ENCODE measurements at regions not wholly inside any gene's neighbourhood (a gene's known extent, or its start where the extent isn't known, plus 50 kb on each side); places are given as distances from the start of the nearest gene placed in this dataset.

DNA sequence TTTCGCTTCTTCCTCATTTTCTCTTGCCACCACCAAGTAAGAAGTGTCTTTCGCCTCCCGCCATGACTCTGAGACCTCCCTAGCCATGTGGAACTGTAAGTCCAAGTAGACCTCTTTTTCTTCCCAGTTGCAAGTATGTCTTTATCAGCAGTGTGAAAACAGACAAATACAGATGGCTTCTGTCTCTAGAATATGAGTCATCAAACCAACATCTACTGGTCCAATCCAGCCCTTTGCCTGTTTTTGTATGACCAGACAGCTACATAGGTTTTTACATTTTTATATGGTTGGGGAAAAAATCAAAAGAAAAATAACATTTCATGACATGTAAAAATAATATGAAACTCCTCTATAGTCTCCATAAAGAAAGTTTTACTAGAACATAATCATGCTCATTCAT is 118.7 kb upstream of the PTPRG start:
- Histone ChIP-seq H3K27ac (ENCODE audit: low read depth, low read length) (no peak overlapping the region), H3K4me3 (ENCODE audit: low read length in 2 of 2) (no peak overlapping the region), H3K4me1 (ENCODE audit: insufficient read depth, low read length) (no peaks in the 10 kb centered on the region), H3K27me3 (ENCODE audit: insufficient read depth, low read length) (no peaks in the 10 kb centered on the region), H3K9me3 (ENCODE audit: control insufficient read depth in 1 of 2, low read length in 2 of 2) (no peaks in the 10 kb centered on the region), H3K36me3 (ENCODE audit: insufficient read depth, low read length) (no peaks in the 10 kb centered on the region)
- no peaks in the 10 kb centered on the region for H3K4me1 Mint-ChIP-seq
- intact Hi-C loops (cut with micrococcal nuclease): no loop called here
- CTCF ChIA-PET (ENCODE audit: partially characterized antibody): no interaction called here
- no peaks in the 10 kb centered on the region for H3K27me3 Mint-ChIP-seq
- DNase-seq: no peak
- no peak overlapping the region for H3K27ac Mint-ChIP-seq
- peaks cover 0 to 4% (median 0%) of the 10 kb centered on the region in 8 donors for H3K9me3 Mint-ChIP-seq
- H3K4me3 Mint-ChIP-seq: no peak overlapping the region
- H3K36me3 Mint-ChIP-seq: no peaks in the 10 kb centered on the region
- POLR2A ChIA-PET (ENCODE audit: partially characterized antibody): no interaction called here

GRCh38 chr3:61443886-61444285 is 117.5 kb upstream of the PTPRG start:
- Histone ChIP-seq H3K4me3 (ENCODE audit: low read length in 2 of 2) (no peak overlapping the region), H3K27me3 (ENCODE audit: insufficient read depth, low read length) (no peaks in the 10 kb centered on the region), H3K9me3 (ENCODE audit: control insufficient read depth in 1 of 2, low read length in 2 of 2) (no peaks in the 10 kb centered on the region), H3K36me3 (ENCODE audit: insufficient read depth, low read length) (no peaks in the 10 kb centered on the region), H3K4me1 (ENCODE audit: insufficient read depth, low read length) (no peaks in the 10 kb centered on the region), H3K27ac (ENCODE audit: low read depth, low read length) (no peak overlapping the region)
- no peaks in the 10 kb centered on the region for H3K36me3 Mint-ChIP-seq
- DNase-seq: no peak
- ChIA-PET CTCF (ENCODE audit: partially characterized antibody) (no interaction called here), POLR2A (ENCODE audit: partially characterized antibody) (no interaction called here)
- intact Hi-C loops (cut with micrococcal nuclease): no loop called here
- no peaks in the 10 kb centered on the region for H3K27me3 Mint-ChIP-seq
- no peaks in the 10 kb centered on the region for H3K4me1 Mint-ChIP-seq
- H3K4me3 Mint-ChIP-seq: no peak overlapping the region
- no peak overlapping the region for H3K27ac Mint-ChIP-seq
- peaks cover 0 to 4% (median 0%) of the 10 kb centered on the region in 8 donors for H3K9me3 Mint-ChIP-seq

- ChIA-PET POLR2A (ENCODE audit: partially characterized antibody) (no interaction called here), CTCF (ENCODE audit: partially characterized antibody) (no interaction called here)
- H3K4me1 Mint-ChIP-seq: no peaks in the 10 kb centered on the region
- no peak overlapping the region for H3K27ac ChIP-seq (ENCODE audit: low read depth, low read length)
- no peaks in the 10 kb centered on the region for H3K27me3 Mint-ChIP-seq
- H3K27ac Mint-ChIP-seq: no peak overlapping the region
- H3K4me1 ChIP-seq (ENCODE audit: insufficient read depth, low read length): no peaks in the 10 kb centered on the region
- H3K4me3 Mint-ChIP-seq: no peak overlapping the region
- peaks cover 0 to 4% (median 0%) of the 10 kb centered on the region in 8 donors for H3K9me3 Mint-ChIP-seq
- H3K27me3 ChIP-seq (ENCODE audit: insufficient read depth, low read length): no peaks in the 10 kb centered on the region
- no peaks in the 10 kb centered on the region for H3K36me3 Mint-ChIP-seq
- H3K4me3 ChIP-seq (ENCODE audit: low read length in 2 of 2): no peak overlapping the region
- H3K36me3 ChIP-seq (ENCODE audit: insufficient read depth, low read length): no peaks in the 10 kb centered on the region
- no peaks in the 10 kb centered on the region for H3K9me3 ChIP-seq (ENCODE audit: control insufficient read depth in 1 of 2, low read length in 2 of 2)
- DNase-seq: no peak
- intact Hi-C loops (cut with micrococcal nuclease): no loop called here
Observed at GRCh38 chr3:61444782-61445181, 116.6 kb upstream of the PTPRG start.

DNA sequence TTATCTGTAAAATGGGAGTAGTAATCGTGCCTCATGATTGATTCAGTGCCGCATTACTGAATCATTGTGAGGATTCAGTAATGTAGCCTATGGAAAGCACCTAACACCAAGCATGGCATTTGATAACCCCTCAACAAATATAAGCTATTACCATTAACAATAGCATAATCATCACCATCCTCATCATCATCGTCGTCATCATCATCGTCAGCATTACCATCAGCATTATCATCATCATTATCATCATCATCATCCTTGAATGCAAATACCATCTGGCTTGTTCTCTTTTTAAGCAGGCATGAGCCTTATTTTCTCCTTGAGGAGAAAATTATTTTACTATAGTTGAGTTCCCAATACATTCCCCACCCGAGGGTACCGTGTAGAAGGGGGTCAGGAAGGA is 115.4 kb upstream of the PTPRG start:
- H3K27ac Mint-ChIP-seq: no peak overlapping the region
- Histone ChIP-seq H3K27me3 (ENCODE audit: insufficient read depth, low read length) (no peaks in the 10 kb centered on the region), H3K36me3 (ENCODE audit: insufficient read depth, low read length) (no peaks in the 10 kb centered on the region), H3K27ac (ENCODE audit: low read depth, low read length) (no peak overlapping the region), H3K9me3 (ENCODE audit: control insufficient read depth in 1 of 2, low read length in 2 of 2) (no peaks in the 10 kb centered on the region), H3K4me3 (ENCODE audit: low read length in 2 of 2) (no peak overlapping the region), H3K4me1 (ENCODE audit: insufficient read depth, low read length) (no peaks in the 10 kb centered on the region)
- intact Hi-C loops (cut with micrococcal nuclease): no loop called here
- POLR2A ChIA-PET (ENCODE audit: partially characterized antibody): no interaction called here
- H3K27me3 Mint-ChIP-seq: no peaks in the 10 kb centered on the region
- peaks cover 0 to 4% (median 0%) of the 10 kb centered on the region in 8 donors for H3K9me3 Mint-ChIP-seq
- DNase-seq: no peak
- H3K4me1 Mint-ChIP-seq: no peaks in the 10 kb centered on the region
- no peaks in the 10 kb centered on the region for H3K36me3 Mint-ChIP-seq
- no peak overlapping the region for H3K4me3 Mint-ChIP-seq
- CTCF ChIA-PET (ENCODE audit: partially characterized antibody): no interaction called here

DNA sequence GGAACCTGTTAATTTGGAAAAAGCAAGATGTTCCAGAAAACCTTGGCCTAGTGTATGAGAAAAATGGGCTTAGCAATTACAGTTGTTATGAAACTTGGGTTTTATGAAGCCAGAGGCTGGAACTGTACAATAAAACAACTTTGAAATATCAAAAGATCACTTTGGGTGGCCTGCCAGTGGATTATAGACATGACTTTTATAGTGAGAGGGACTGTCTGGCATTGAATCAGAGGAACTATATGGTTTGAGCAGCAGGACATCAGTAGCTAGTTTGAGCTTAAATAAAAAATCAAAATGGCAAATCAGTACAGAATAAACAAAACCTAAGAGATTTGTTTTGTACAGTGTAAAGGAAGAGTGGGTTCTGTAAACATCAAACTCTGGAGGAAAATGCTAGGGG is 115.0 kb upstream of the PTPRG start:
- no peaks in the 10 kb centered on the region for H3K9me3 ChIP-seq (ENCODE audit: control insufficient read depth in 1 of 2, low read length in 2 of 2)
- no peaks in the 10 kb centered on the region for H3K27me3 ChIP-seq (ENCODE audit: insufficient read depth, low read length)
- H3K27ac ChIP-seq (ENCODE audit: low read depth, low read length): no peak overlapping the region
- POLR2A ChIA-PET (ENCODE audit: partially characterized antibody): no interaction called here
- Mint-ChIP-seq H3K4me1 (no peaks in the 10 kb centered on the region), H3K27ac (no peak overlapping the region), H3K4me3 (no peak overlapping the region), H3K27me3 (no peaks in the 10 kb centered on the region), H3K36me3 (no peaks in the 10 kb centered on the region), H3K9me3 (peaks cover 0 to 4% (median 0%) of the 10 kb centered on the region in 8 donors)
- CTCF ChIA-PET (ENCODE audit: partially characterized antibody): no interaction called here
- H3K4me1 ChIP-seq (ENCODE audit: insufficient read depth, low read length): no peaks in the 10 kb centered on the region
- no peak overlapping the region for H3K4me3 ChIP-seq (ENCODE audit: low read length in 2 of 2)
- DNase-seq: no peak
- intact Hi-C loops (cut with micrococcal nuclease): no loop called here
- no peaks in the 10 kb centered on the region for H3K36me3 ChIP-seq (ENCODE audit: insufficient read depth, low read length)

DNA sequence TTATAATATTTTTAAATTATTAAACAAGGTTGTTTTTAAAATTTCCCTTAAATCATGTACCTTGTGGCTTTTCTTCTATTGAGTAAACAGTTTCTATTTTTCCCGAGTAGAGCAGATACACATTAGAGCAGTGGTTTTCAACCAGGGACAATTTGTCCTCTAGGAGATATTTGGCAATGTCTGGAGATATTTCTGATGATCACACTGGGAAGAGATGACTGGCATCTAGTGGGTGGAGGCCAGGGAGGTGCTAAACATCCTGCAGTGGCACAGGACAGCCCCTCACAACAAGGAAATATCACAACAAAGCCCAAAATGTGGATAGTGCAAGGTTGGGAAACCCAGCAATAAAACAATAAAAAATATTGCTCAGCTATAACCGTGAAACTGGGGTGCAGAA is 113.0 kb upstream of the PTPRG start:
- no peak for DNase-seq
- Histone ChIP-seq H3K9me3 (ENCODE audit: control insufficient read depth in 1 of 2, low read length in 2 of 2) (no peaks in the 10 kb centered on the region), H3K27ac (ENCODE audit: low read depth, low read length) (no peak overlapping the region), H3K4me1 (ENCODE audit: insufficient read depth, low read length) (no peaks in the 10 kb centered on the region), H3K36me3 (ENCODE audit: insufficient read depth, low read length) (no peaks in the 10 kb centered on the region), H3K4me3 (ENCODE audit: low read length in 2 of 2) (no peak overlapping the region), H3K27me3 (ENCODE audit: insufficient read depth, low read length) (no peaks in the 10 kb centered on the region)
- intact Hi-C loops (cut with micrococcal nuclease): no loop called here
- H3K9me3 Mint-ChIP-seq: peaks cover 0 to 4% (median 0%) of the 10 kb centered on the region in 8 donors
- H3K36me3 Mint-ChIP-seq: no peaks in the 10 kb centered on the region
- no peaks in the 10 kb centered on the region for H3K27me3 Mint-ChIP-seq
- no peak overlapping the region for H3K4me3 Mint-ChIP-seq
- no peak overlapping the region for H3K27ac Mint-ChIP-seq
- H3K4me1 Mint-ChIP-seq: no peaks in the 10 kb centered on the region
- POLR2A ChIA-PET (ENCODE audit: partially characterized antibody): interaction anchor here (0.6 kb wide), 1 partner anchor 31 kb away, joined by 4 read pairs; no protein-coding TSS in a partner anchor
- CTCF ChIA-PET (ENCODE audit: partially characterized antibody): no interaction called here

- H3K4me3 Mint-ChIP-seq: no peak overlapping the region
- POLR2A ChIA-PET (ENCODE audit: partially characterized antibody): interaction anchor here (0.6 kb wide), 1 partner anchor 32 kb away, joined by 4 read pairs; no protein-coding TSS in a partner anchor
- Histone ChIP-seq H3K9me3 (ENCODE audit: control insufficient read depth in 1 of 2, low read length in 2 of 2) (no peaks in the 10 kb centered on the region), H3K4me1 (ENCODE audit: insufficient read depth, low read length) (no peaks in the 10 kb centered on the region), H3K36me3 (ENCODE audit: insufficient read depth, low read length) (no peaks in the 10 kb centered on the region), H3K27ac (ENCODE audit: low read depth, low read length) (no peak overlapping the region), H3K27me3 (ENCODE audit: insufficient read depth, low read length) (no peaks in the 10 kb centered on the region), H3K4me3 (ENCODE audit: low read length in 2 of 2) (no peak overlapping the region)
- CTCF ChIA-PET (ENCODE audit: partially characterized antibody): no interaction called here
- H3K27me3 Mint-ChIP-seq: no peaks in the 10 kb centered on the region
- DNase-seq: no peak
- no peaks in the 10 kb centered on the region for H3K4me1 Mint-ChIP-seq
- intact Hi-C loops (cut with micrococcal nuclease): no loop called here
- peaks cover 0 to 4% (median 0%) of the 10 kb centered on the region in 8 donors for H3K9me3 Mint-ChIP-seq
- no peaks in the 10 kb centered on the region for H3K36me3 Mint-ChIP-seq
- H3K27ac Mint-ChIP-seq: no peak overlapping the region
Observed at GRCh38 chr3:61449327-61450040, 111.9 kb upstream of the PTPRG start.

GRCh38 chr3:61450866-61451265 is 110.5 kb upstream of the PTPRG start:
- no peaks in the 10 kb centered on the region for H3K4me1 ChIP-seq (ENCODE audit: insufficient read depth, low read length)
- no peaks in the 10 kb centered on the region for H3K9me3 ChIP-seq (ENCODE audit: control insufficient read depth in 1 of 2, low read length in 2 of 2)
- POLR2A ChIA-PET (ENCODE audit: partially characterized antibody): no interaction called here
- Mint-ChIP-seq H3K27ac (no peak overlapping the region), H3K36me3 (no peaks in the 10 kb centered on the region), H3K27me3 (no peaks in the 10 kb centered on the region), H3K4me3 (no peak overlapping the region), H3K9me3 (peaks cover 0 to 4% (median 0%) of the 10 kb centered on the region in 8 donors), H3K4me1 (no peaks in the 10 kb centered on the region)
- no peaks in the 10 kb centered on the region for H3K27me3 ChIP-seq (ENCODE audit: insufficient read depth, low read length)
- no peak overlapping the region for H3K27ac ChIP-seq (ENCODE audit: low read depth, low read length)
- CTCF ChIA-PET (ENCODE audit: partially characterized antibody): no interaction called here
- intact Hi-C loops (cut with micrococcal nuclease): no loop called here
- DNase-seq: no peak
- no peaks in the 10 kb centered on the region for H3K36me3 ChIP-seq (ENCODE audit: insufficient read depth, low read length)
- no peak overlapping the region for H3K4me3 ChIP-seq (ENCODE audit: low read length in 2 of 2)

Measured in CD4-positive, alpha-beta memory T cell (primary cell).